A673 (cell line): ENCODE measurements at regions not wholly inside any gene's neighbourhood (a gene's known extent, or its start where the extent isn't known, plus 50 kb on each side); places are given as distances from the start of the nearest gene placed in this dataset.

Source experiments
- EZH2 ChIP-seq: fragments of 200-600 bp; sonication (generic); IDR thresholded peaks from 2 replicates; pipeline ENCODE4 v1.6.1; 2017; ENCODE audit warnings: borderline replicate concordance, low read depth, mild to moderate bottlenecking, mixed read lengths, antibody characterized with exemption, low read length; ENCODE audit not compliant: poor library complexity, severe bottlenecking
- TF ChIP-seq, protein P1 (sequence below): fragments of 300-800, 200-600 bp; sonication (generic); conservative IDR thresholded peaks from 2 replicates; pipeline ENCODE4 v1.5.1; 2017; ENCODE audit warnings: low read depth, mild to moderate bottlenecking, antibody characterized with exemption, low read length, moderate library complexity, mixed read lengths

DNA sequence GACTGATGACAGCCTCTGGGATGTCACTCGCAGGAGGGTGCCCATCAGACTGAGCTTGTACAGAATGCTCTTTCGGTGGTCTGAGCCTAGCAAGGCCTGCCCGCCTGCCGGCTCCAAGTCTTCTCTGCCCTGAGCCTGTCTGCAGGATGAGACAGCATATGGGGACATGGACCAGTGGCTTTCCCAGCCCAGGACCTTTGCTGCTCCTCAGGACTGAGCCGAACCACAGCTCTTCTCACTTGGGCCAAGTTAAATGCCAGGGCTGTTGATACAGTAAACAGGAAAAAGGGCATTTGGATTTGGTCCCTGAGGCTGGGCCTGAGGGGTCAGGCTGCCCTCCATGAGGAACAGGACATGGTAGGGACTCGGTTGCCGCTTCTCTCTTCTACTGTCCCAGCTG lies 64.3 kb upstream of the EPS8L3 start:
- TF ChIP-seq, protein P1, sequence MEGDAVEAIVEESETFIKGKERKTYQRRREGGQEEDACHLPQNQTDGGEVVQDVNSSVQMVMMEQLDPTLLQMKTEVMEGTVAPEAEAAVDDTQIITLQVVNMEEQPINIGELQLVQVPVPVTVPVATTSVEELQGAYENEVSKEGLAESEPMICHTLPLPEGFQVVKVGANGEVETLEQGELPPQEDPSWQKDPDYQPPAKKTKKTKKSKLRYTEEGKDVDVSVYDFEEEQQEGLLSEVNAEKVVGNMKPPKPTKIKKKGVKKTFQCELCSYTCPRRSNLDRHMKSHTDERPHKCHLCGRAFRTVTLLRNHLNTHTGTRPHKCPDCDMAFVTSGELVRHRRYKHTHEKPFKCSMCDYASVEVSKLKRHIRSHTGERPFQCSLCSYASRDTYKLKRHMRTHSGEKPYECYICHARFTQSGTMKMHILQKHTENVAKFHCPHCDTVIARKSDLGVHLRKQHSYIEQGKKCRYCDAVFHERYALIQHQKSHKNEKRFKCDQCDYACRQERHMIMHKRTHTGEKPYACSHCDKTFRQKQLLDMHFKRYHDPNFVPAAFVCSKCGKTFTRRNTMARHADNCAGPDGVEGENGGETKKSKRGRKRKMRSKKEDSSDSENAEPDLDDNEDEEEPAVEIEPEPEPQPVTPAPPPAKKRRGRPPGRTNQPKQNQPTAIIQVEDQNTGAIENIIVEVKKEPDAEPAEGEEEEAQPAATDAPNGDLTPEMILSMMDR = no peak
- no peak for TF ChIP-seq EZH2
